ENCODE measurements at regions not wholly inside any gene's neighbourhood (a gene's known extent, or its start where the extent isn't known, plus 50 kb on each side); places are given as distances from the start of the nearest gene placed in this dataset.
"Not testable (repeated sequence)": the region's sequence is repeated elsewhere in the genome, so short reads cannot be mapped to it uniquely, and the experiment has no call there.

- DNase-seq (ENCODE audit: low read depth in 3 of 3, low spot score in 1 of 3), result no peak
These were observed 374.4 kb downstream of the DLEU7 start for GRCh38 chr13:50468849-50469669.

- not testable (repeated sequence) for DNase-seq (ENCODE audit: low read depth in 3 of 3, low spot score in 1 of 3)
These were observed 370.4 kb downstream of the DLEU7 start for GRCh38 chr13:50473050-50473449.

DNA sequence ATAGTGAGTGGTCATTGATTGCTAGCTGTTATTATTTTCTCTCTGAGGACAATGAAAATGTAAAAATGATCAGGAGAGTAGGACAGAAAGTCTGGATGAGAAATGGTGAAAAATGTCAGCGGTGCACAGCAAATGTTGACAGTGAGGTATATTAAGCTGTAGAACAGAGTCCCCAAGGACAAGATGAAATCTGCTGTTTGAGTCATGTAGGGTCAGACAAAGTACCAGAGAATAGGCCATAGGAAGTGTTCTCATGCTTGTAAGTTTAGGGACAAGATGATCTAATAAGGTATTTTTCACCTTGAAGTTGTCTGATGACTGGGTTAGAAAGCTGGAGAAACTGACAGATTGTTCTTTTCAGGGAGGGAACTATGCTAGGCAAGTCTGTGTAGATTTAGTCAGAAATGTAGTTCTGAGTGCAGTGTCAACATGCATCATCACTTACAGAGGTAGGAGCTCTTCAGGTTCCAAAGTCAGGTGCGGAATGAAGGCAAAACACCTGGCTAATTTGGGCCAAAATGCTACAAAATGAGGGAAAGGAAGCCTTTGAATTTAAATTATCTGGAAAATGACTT lies 369.3 kb downstream of the DLEU7 start:
- DNase-seq (ENCODE audit: low read depth in 3 of 3, low spot score in 1 of 3), result no peak

DNA sequence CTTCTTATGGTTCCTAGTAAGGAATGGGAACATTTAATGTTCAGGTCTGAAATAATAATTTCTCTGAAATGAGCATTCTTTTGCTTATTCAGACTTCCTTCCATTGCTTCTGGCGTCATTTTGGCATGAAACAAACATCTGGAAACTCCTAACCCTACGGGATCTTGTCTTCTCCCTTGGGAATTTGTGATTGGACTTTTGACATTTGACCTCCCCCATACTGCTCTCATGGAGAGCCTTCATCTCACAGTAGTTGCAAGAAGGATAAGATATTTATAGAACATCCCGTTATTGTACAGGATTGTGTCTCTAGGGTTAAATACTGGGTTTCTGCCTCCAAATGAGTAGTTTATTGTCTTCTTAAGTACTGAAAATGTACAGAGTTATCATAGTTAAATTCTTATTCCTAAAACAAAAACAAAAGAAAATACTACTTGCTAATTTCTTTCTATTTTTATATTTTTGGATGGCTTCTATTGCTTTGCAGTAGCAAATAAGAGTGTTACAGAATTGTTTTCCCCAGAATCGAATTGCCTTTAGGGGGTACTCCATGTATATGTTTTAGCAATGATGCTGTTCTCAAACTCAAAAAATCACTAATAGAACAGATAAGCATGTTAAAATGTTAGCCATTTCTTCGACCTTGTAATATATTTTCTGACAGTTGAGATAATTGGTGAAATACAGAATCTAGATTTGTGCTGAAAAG lies 366.8 kb downstream of the DLEU7 start:
- no peak for DNase-seq (ENCODE audit: low read depth in 3 of 3, low spot score in 1 of 3)

- no peak for DNase-seq (ENCODE audit: low read depth in 3 of 3, low spot score in 1 of 3)
These were observed 361.6 kb downstream of the DLEU7 start for GRCh38 chr13:50481936-50482335.

- DNase-seq (ENCODE audit: low read depth in 3 of 3, low spot score in 1 of 3), result no peak
These were observed 360.1 kb downstream of the DLEU7 start for GRCh38 chr13:50483416-50483815.

DNA sequence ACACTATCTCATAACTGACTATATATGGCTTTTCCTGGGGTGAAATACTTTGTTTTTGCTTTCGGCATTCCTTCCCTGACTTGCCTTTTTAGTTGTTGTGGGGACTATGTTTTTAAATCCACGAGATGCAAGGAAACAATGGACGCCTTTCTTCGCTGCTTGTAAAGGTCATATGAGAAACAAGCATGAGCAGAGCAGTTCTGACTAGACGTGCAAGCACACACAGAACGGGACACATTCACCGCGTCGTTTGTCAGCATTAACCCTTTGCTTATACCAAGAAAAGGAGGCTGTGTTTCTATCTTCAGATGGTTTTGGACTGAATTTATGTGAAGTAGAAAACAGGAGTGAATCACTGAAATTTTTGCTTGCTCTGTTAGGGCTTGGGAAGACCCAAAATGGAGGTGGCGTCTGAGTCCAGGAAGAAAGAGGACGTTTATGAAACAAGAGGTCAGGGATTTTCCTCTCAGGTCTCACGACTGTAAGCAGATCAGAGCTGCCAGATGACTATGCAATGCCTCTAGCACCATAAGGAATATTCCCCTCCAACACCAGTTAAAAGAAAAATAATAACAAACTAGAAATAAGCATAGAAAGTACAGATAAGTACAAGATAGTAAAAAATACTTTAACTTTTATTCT lies 358.9 kb downstream of the DLEU7 start:
- no peak for DNase-seq (ENCODE audit: low read depth in 3 of 3, low spot score in 1 of 3)

DNA sequence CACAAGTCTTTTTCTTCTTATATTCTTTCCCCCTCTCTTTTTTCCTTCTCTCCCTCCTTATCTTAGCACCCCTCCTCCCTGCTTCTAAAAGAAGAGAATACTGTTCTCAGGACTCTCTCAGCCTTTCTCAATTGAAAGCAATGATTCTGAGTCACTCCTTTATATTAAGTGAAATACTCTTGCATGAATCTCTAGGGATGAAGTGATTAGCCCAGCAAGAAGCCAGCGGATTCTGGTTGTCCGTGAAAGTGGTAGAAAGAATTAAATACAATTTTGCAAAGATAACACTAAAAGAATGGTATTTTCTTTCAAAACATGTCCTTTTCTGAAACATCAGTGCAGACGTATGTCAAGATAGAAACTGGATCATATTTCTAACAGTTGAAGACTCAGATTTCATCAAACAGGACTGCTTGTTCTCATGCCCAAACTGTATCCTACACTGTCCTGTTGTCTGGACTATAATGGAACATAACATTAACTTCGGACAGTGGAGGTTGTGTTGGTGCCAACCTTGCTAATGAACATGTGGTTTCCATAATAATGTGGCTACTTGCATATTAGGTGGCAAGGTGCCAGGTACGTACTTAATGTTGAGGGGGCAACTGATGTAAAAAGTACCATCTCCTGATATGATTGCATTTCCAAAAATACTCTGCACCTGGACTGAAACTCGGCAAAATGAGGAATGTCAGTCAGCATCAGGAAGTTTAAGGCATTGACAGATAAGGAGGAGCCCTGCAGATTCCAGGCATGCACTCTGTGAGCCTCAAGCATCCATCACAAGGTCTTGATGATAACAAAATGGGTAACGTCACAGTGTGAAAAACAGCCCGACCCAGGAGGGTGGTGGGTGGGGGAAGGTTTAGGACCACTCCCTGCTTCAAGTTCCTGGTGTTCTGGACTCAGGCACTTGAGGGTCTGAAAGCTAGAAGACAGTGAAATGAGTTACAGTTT lies 357.2 kb downstream of the DLEU7 start:
- no peak for DNase-seq (ENCODE audit: low read depth in 3 of 3, low spot score in 1 of 3)

DNA sequence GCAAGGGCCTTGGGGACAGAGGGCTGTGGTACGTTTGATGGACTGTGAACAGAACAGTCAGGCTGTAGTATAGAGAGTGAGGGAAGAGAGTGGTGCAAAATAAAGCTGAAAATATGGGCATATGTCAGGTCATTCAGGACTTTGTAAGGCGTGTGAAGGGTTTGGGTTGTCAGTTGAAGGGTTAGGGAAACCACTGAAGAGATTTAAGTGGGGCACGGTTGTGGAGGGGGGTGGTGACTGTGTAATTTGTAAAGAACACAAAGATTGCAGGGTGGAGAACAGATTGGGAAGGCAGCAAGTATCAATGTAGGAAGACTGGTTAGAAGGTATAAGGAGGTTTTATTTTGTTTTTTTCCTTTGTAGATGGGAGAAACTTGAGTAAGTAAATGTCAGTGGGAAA lies 349.8 kb downstream of the DLEU7 start:
- no peak for DNase-seq (ENCODE audit: low read depth in 3 of 3, low spot score in 1 of 3)

DNA sequence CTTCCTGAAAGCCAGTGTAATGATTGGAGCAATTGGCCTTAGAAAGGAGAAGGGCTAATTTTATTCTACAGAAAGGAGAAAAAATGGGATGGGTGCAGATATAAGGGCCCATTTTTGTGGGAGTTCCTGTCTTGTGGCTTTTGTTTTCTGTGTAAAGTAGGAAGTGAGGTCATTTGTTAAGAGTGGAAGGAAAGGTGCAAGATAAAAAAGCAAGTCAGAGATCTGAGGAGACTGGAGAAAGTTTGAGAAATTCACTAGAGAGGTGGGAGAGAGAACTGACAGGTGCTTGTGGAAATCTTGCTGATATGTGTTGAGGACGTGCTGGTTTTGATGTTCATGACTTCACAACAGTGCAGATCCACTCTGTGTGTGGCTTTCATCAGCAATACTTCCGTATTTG lies 349.4 kb downstream of the DLEU7 start:
- no peak for DNase-seq (ENCODE audit: low read depth in 3 of 3, low spot score in 1 of 3)

DNA sequence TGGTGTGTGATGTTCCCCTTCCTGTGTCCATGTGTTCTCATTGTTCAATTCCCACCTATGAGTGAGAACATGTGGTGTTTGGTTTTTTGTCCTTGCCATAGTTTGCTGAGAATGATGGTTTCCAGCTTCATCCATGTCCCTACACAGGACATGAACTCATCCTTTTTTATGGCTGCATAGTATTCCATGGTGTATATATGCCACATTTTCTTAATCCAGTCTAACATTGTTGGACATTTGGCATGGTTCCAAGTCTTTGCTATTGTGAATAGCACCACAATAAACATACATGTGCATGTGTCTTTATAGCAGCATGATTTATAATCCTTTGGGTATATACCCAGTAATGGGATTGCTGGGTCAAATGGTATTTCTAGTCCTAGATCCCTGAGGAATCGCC lies 340.3 kb downstream of the DLEU7 start:
- not testable (repeated sequence) for DNase-seq (ENCODE audit: low read depth in 3 of 3, low spot score in 1 of 3)

- no peak for DNase-seq (ENCODE audit: low read depth in 3 of 3, low spot score in 1 of 3)
These were observed 334.3 kb downstream of the DLEU7 start for GRCh38 chr13:50509167-50509566.

DNA sequence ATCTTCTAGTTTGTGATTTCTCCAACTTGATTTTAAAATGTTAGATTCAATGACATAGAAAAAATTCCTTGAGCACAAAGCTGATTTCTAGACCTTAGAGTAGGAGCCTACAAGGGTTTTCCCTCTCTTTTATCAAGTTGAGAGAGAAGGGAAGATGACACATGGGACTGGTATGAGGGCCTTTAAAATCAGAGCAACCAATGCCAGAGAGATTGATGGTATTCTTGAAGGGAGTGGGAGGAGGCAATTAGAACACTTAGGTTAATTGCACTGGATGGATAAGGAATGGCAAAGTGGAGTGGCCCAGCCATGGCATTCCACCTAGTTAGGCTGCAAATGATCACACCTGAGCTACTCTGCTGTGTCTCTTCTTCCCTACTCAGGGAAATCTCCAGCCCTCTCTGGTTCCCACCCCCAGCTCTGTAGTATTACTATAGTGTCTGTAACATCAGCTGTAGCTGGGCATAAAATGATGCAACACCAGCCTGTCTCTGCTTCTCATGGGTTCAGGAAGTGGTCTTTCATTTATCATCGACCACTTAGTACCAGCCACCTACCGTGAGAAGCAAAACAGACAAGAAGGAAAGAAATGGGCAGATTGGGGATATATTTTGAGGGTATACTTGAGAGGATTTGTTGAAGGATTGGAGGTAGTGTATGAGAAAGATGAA lies 333.6 kb downstream of the DLEU7 start:
- no peak for DNase-seq (ENCODE audit: low read depth in 3 of 3, low spot score in 1 of 3)

- not testable (repeated sequence) for DNase-seq (ENCODE audit: low read depth in 3 of 3, low spot score in 1 of 3)
These were observed 332.5 kb downstream of the DLEU7 start for GRCh38 chr13:50510885-50511545.

DNA sequence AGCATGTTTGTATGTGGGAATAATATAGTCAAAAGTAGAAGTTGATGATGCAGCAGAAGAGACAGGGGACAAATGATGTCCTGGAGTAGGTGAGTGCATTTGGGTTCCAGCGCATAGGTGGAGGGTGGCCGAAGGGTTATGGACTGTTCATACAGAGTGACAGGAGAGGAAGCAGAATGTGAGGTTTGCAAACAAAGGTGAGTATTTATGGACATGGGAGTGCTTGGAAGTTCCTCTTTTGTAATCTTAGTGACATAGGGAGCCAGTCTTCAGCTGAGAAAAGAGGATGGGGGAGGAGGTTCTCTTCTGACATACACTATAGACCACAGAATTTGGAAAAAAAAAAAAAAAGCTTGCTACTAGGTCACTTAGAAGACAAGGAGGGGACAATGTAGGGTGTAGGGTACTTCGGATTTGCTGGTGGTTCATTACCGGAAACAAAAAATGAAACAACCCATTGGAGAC lies 331.6 kb downstream of the DLEU7 start:
- no peak for DNase-seq (ENCODE audit: low read depth in 3 of 3, low spot score in 1 of 3)

GRCh38 chr13:50512474-50513299 lies 330.8 kb downstream of the DLEU7 start:
- DNase-seq (ENCODE audit: low read depth in 3 of 3, low spot score in 1 of 3), result no peak

- DNase-seq (ENCODE audit: low read depth in 3 of 3, low spot score in 1 of 3), result no peak
These were observed 330.1 kb downstream of the DLEU7 start for GRCh38 chr13:50513300-50513877.

GRCh38 chr13:50514249-50514648 lies 329.2 kb downstream of the DLEU7 start:
- no peak for DNase-seq (ENCODE audit: low read depth in 3 of 3, low spot score in 1 of 3)

Data from stimulated activated CD4-positive, alpha-beta T cell treated with anti-CD3 and anti-CD28 coated beads, TNF-alpha, amount 100 ng/mL, for 1 hour (primary cell).